Naive thymus-derived CD8-positive, alpha-beta T cell (primary cell): ENCODE measurements at regions not wholly inside any gene's neighbourhood (a gene's known extent, or its start where the extent isn't known, plus 50 kb on each side); places are given as distances from the start of the nearest gene placed in this dataset.

Source experiments
- ATAC-seq, 2 donors: fragments of 150-1000 bp; cut with Tn5 transposase in 1 of 2; sonication (Bioruptor Pico), chemical (Tn5 transposase) in 1 of 2; 1 replicate in 1 of 2; 2 replicates in 1 of 2; pipeline ENCODE4 v1.10.0; 2021; ENCODE audit warnings: mild to moderate bottlenecking in 2 of 2, moderate library complexity in 2 of 2
- POLR2A ChIA-PET: fragments of 350-600 bp; sonication (Branson Sonifier 250); formaldehyde crosslinking; loops from one replicate; lab custom pipeline; 2021; ENCODE audit warnings: antibody characterized with exemption; lab: Charles Lee
- DNase-seq, 10 donors: peaks; one replicate each; pipeline versions ENCODE4 v3.0.0 to v3.0.0-alpha.2; 2020 to 2022
- H3K27ac Mint-ChIP-seq, 10 donors: one replicate each; pipeline ENCODE4 v1.8.0; 2020 to 2022; ENCODE audit warnings: mild to moderate bottlenecking in 10 of 10, mixed read lengths in 10 of 10, moderate library complexity in 4 of 10, inconsistent platforms in 1 of 10
- H3K27me3 Mint-ChIP-seq, 5 donors: one replicate each; pipeline ENCODE4 v1.8.0; 2021 to 2022; ENCODE audit warnings: mixed read lengths in 5 of 5
- H3K36me3 Mint-ChIP-seq, 3 donors: one replicate each; pipeline ENCODE4 v1.8.0; 2020 to 2022; ENCODE audit warnings: mixed read lengths in 3 of 3, mild to moderate bottlenecking in 2 of 3, inconsistent platforms in 1 of 3
- H3K4me1 Mint-ChIP-seq, 4 donors: one replicate each; pipeline ENCODE4 v1.8.0; 2021 to 2022; ENCODE audit warnings: mixed read lengths in 4 of 4
- H3K4me3 Mint-ChIP-seq, 10 donors: one replicate each; pipeline ENCODE4 v1.8.0; 2020 to 2022; ENCODE audit warnings: mild to moderate bottlenecking in 10 of 10, mixed read lengths in 10 of 10, moderate library complexity in 6 of 10, inconsistent platforms in 1 of 10
- H3K9me3 Mint-ChIP-seq, 9 donors: one replicate each; pipeline ENCODE4 v1.8.0; 2020 to 2022; ENCODE audit warnings: mixed read lengths in 9 of 9, mild to moderate bottlenecking in 3 of 9, inconsistent platforms in 1 of 9, moderate library complexity in 1 of 9

- H3K4me1 Mint-ChIP-seq: no peaks in the 10 kb centered on the region
- peaks cover 0 to 4% (median 0%) of the 10 kb centered on the region in 5 donors for H3K27me3 Mint-ChIP-seq
- H3K9me3 Mint-ChIP-seq: peaks cover 0 to 2% (median 0%) of the 10 kb centered on the region in 9 donors
- ATAC-seq (no peak), DNase-seq (no peak)
- no peak overlapping the region for H3K4me3 Mint-ChIP-seq
- POLR2A ChIA-PET: no interaction called here
- no peaks in the 10 kb centered on the region for H3K36me3 Mint-ChIP-seq
- no peak overlapping the region for H3K27ac Mint-ChIP-seq
Measured at GRCh38 chr6:7034055-7034454, 73.7 kb upstream of the RREB1 start.

GRCh38 chr6:7035837-7036249 is 71.9 kb upstream of the RREB1 start:
- H3K4me3 Mint-ChIP-seq: no peak overlapping the region
- ATAC-seq (no peak), DNase-seq (no peak)
- H3K4me1 Mint-ChIP-seq: peaks cover 0 to 4% (median 0%) of the 10 kb centered on the region in 4 donors
- POLR2A ChIA-PET: no interaction called here
- H3K27ac Mint-ChIP-seq: no peak overlapping the region
- H3K36me3 Mint-ChIP-seq: no peaks in the 10 kb centered on the region
- H3K9me3 Mint-ChIP-seq: peaks cover 0 to 2% (median 0%) of the 10 kb centered on the region in 9 donors
- H3K27me3 Mint-ChIP-seq: peaks cover 0 to 4% (median 0%) of the 10 kb centered on the region in 5 donors

- H3K27ac Mint-ChIP-seq: peak overlapping the region; percentile 2 to 82 (median 24)
Measured at GRCh38 chr6:7041511-7042026, 66.2 kb upstream of the RREB1 start.

GRCh38 chr6:7042056-7042653 is 65.6 kb upstream of the RREB1 start:
- H3K4me1 Mint-ChIP-seq: peaks cover 9 to 26% (median 22%) of the 10 kb centered on the region in 4 donors
- DNase-seq (no peak), ATAC-seq (no peak)
- peak overlapping the region in 8 of 10 donors; percentile 12 to 62 (median 44) for H3K4me3 Mint-ChIP-seq
- H3K27ac Mint-ChIP-seq: peak overlapping the region in 8 of 10 donors; percentile 2 to 82 (median 20)
- no peaks in the 10 kb centered on the region for H3K27me3 Mint-ChIP-seq
- POLR2A ChIA-PET: interaction anchor here (1.3 to 1.5 kb wide), 2 partner anchors 11 to 96 kb away, joined by 5 read pairs; no protein-coding TSS in a partner anchor
- H3K36me3 Mint-ChIP-seq: no peaks in the 10 kb centered on the region
- H3K9me3 Mint-ChIP-seq: no peaks in the 10 kb centered on the region

More at GRCh38 chr6:7041511-7042026, 66.2 kb upstream of the RREB1 start:
- Mint-ChIP-seq H3K27me3 (no peaks in the 10 kb centered on the region), H3K9me3 (no peaks in the 10 kb centered on the region), H3K4me3 (peak overlapping the region in 9 of 10 donors; percentile 16 to 63 (median 46)), H3K4me1 (peaks cover 9 to 26% (median 22%) of the 10 kb centered on the region in 4 donors), H3K36me3 (no peaks in the 10 kb centered on the region)
- ATAC-seq: peak; percentile 54 to 70
- DNase-seq: peak in 3 of 10 donors; percentile 10 to 18 (median 12)
- POLR2A ChIA-PET: no interaction called here

GRCh38 chr6:7042654-7043545 is 64.9 kb upstream of the RREB1 start:
- H3K27me3 Mint-ChIP-seq: no peaks in the 10 kb centered on the region
- peak overlapping the region in 6 of 10 donors; percentile 27 to 79 (median 42) for H3K27ac Mint-ChIP-seq
- no peaks in the 10 kb centered on the region for H3K9me3 Mint-ChIP-seq
- DNase-seq (no peak), ATAC-seq (no peak)
- POLR2A ChIA-PET: interaction anchor here (1.3 to 1.5 kb wide), 2 partner anchors 10 to 95 kb away, joined by 5 read pairs; no protein-coding TSS in a partner anchor
- H3K4me3 Mint-ChIP-seq: peak overlapping the region in 3 of 10 donors; percentile 13 to 61 (median 16)
- H3K4me1 Mint-ChIP-seq: peaks cover 9 to 26% (median 22%) of the 10 kb centered on the region in 4 donors
- H3K36me3 Mint-ChIP-seq: no peaks in the 10 kb centered on the region

GRCh38 chr6:7045331-7045730 is 62.4 kb upstream of the RREB1 start:
- H3K4me1 Mint-ChIP-seq: peaks cover 9 to 28% (median 22%) of the 10 kb centered on the region in 4 donors
- POLR2A ChIA-PET: interaction anchor here (0.6 kb wide), 1 partner anchor 12 kb away, joined by 5 read pairs; no protein-coding TSS in a partner anchor
- no peaks in the 10 kb centered on the region for H3K36me3 Mint-ChIP-seq
- DNase-seq (no peak), ATAC-seq (no peak)
- H3K4me3 Mint-ChIP-seq: no peak overlapping the region
- H3K27me3 Mint-ChIP-seq: no peaks in the 10 kb centered on the region
- H3K9me3 Mint-ChIP-seq: no peaks in the 10 kb centered on the region
- H3K27ac Mint-ChIP-seq: no peak overlapping the region

- H3K36me3 Mint-ChIP-seq: no peaks in the 10 kb centered on the region
- H3K27me3 Mint-ChIP-seq: no peaks in the 10 kb centered on the region
- peaks cover 9 to 33% (median 23%) of the 10 kb centered on the region in 4 donors for H3K4me1 Mint-ChIP-seq
- H3K27ac Mint-ChIP-seq: no peak overlapping the region
- DNase-seq (no peak), ATAC-seq (no peak)
- H3K9me3 Mint-ChIP-seq: no peaks in the 10 kb centered on the region
- H3K4me3 Mint-ChIP-seq: no peak overlapping the region
- POLR2A ChIA-PET: interaction anchor here (0.6 kb wide), 1 partner anchor 12 kb away, joined by 5 read pairs; no protein-coding TSS in a partner anchor
Measured at GRCh38 chr6:7045746-7046145, 62.0 kb upstream of the RREB1 start.

- Mint-ChIP-seq H3K27ac (no peak overlapping the region), H3K36me3 (no peaks in the 10 kb centered on the region), H3K4me1 (peaks cover 0 to 22% (median 12%) of the 10 kb centered on the region in 4 donors), H3K27me3 (no peaks in the 10 kb centered on the region), H3K9me3 (no peaks in the 10 kb centered on the region), H3K4me3 (no peak overlapping the region)
- DNase-seq (no peak), ATAC-seq (no peak)
- POLR2A ChIA-PET: no interaction called here
Measured at GRCh38 chr6:7047128-7047527, 60.6 kb upstream of the RREB1 start.

GRCh38 chr6:7047966-7048365 is 59.8 kb upstream of the RREB1 start:
- DNase-seq: no peak
- no peak for ATAC-seq
- Mint-ChIP-seq H3K27ac (peak overlapping the region in 1 of 10 donors; percentile 1), H3K36me3 (no peaks in the 10 kb centered on the region), H3K9me3 (no peaks in the 10 kb centered on the region), H3K27me3 (no peaks in the 10 kb centered on the region), H3K4me1 (peaks cover 2 to 19% (median 9%) of the 10 kb centered on the region in 4 donors), H3K4me3 (no peak overlapping the region)
- POLR2A ChIA-PET: interaction anchor here (0.7 kb wide), 3 partner anchors 10 to 151 kb away, joined by 3 to 4 read pairs (median 3); no protein-coding TSS in a partner anchor

- ATAC-seq: no peak
- no peak overlapping the region for H3K4me3 Mint-ChIP-seq
- H3K27ac Mint-ChIP-seq: no peak overlapping the region
- H3K36me3 Mint-ChIP-seq: no peaks in the 10 kb centered on the region
- peaks cover 3 to 21% (median 12%) of the 10 kb centered on the region in 4 donors for H3K4me1 Mint-ChIP-seq
- POLR2A ChIA-PET: interaction anchor here (0.6 to 0.7 kb wide), 4 partner anchors 11 to 415 kb away, joined by 3 to 4 read pairs (median 4); no protein-coding TSS in a partner anchor
- no peak for DNase-seq
- no peaks in the 10 kb centered on the region for H3K9me3 Mint-ChIP-seq
- H3K27me3 Mint-ChIP-seq: no peaks in the 10 kb centered on the region
Measured at GRCh38 chr6:7048894-7049293, 58.9 kb upstream of the RREB1 start.

GRCh38 chr6:7050004-7050403 is 57.8 kb upstream of the RREB1 start:
- Mint-ChIP-seq H3K9me3 (no peaks in the 10 kb centered on the region), H3K27ac (peak overlapping the region in 5 of 10 donors; percentile 49 to 82 (median 77)), H3K27me3 (no peaks in the 10 kb centered on the region), H3K4me3 (peak overlapping the region in 8 of 10 donors; percentile 65 to 78 (median 72)), H3K36me3 (no peaks in the 10 kb centered on the region), H3K4me1 (peaks cover 3 to 21% (median 12%) of the 10 kb centered on the region in 4 donors)
- ATAC-seq (no peak), DNase-seq (no peak)
- POLR2A ChIA-PET: no interaction called here
